ENCODE measurements at regions not wholly inside any gene's neighbourhood (a gene's known extent, or its start where the extent isn't known, plus 50 kb on each side); places are given as distances from the start of the nearest gene placed in this dataset.
"Not testable (repeated sequence)": the region's sequence is repeated elsewhere in the genome, so short reads cannot be mapped to it uniquely, and the experiment has no call there.

DNA sequence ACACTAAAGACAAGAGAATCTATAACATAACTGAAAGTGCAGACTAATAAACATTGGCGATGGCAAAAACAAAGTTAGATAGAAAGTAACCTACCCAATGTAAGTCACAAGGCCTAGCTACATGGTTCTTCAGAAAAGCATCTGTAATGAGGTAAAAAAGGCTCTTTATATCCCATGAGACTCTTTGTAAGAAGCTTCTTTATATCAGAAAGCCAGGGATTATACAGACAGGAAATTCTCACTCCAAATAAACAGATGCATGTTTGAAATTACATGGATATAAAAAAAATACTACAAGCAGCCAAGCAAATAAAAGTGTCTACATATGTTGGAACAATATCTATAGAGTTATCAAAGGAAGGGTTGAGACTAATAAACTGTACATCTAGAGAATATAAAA lies 284.9 kb upstream of the NRSN1 start:
- no peak overlapping the region for H3K4me3 ChIP-seq (ENCODE audit: low read length in 2 of 2)

DNA sequence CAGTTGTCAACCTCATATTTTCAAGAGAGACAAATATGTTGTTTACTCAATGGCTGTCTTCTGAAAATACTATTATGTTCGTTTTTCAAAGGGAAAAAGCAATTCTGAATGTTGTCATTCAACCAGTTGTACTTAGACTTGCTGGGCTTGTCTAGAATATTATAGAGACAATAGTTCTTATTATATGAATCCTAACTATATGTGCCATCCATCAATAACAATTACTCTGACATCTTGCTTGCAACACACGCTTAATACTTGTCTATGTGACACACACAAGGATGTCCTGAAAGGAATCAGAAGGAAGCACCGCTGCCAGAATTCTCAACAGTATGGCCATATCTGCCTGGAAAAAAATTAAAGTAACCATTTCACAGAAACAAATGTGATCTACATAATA lies 283.3 kb upstream of the NRSN1 start:
- H3K36me3 ChIP-seq (ENCODE audit: control insufficient read depth in 2 of 2, insufficient read depth in 2 of 2, low read length in 2 of 2), result no peaks in the 10 kb centered on the region
- no peaks in the 10 kb centered on the region for H3K4me1 ChIP-seq (ENCODE audit: control insufficient read depth in 2 of 2, insufficient read depth in 2 of 2, low read length in 2 of 2)
- H3K9me3 ChIP-seq (ENCODE audit: control insufficient read depth in 2 of 2, low read length in 2 of 2), result no peaks in the 10 kb centered on the region
- H3K9ac ChIP-seq (ENCODE audit: low read depth in 1 of 2, low read length in 2 of 2), result no peak overlapping the region
- no peak overlapping the region for H3K27ac ChIP-seq (ENCODE audit: low read depth in 2 of 2, low read length in 2 of 2)
- H3K4me3 ChIP-seq (ENCODE audit: low read length in 2 of 2), result no peak overlapping the region
- no peaks in the 10 kb centered on the region for H3K27me3 ChIP-seq (ENCODE audit: control insufficient read depth in 2 of 2, insufficient read depth in 2 of 2, low read length in 2 of 2)

More for the DNA sequence above, 284.9 kb upstream of the NRSN1 start:
- Histone ChIP-seq H3K9me3 (ENCODE audit: control insufficient read depth in 2 of 2, low read length in 2 of 2) (no peaks in the 10 kb centered on the region), H3K27ac (ENCODE audit: low read depth in 2 of 2, low read length in 2 of 2) (no peak overlapping the region), H3K9ac (ENCODE audit: low read depth in 1 of 2, low read length in 2 of 2) (no peak overlapping the region), H3K36me3 (ENCODE audit: control insufficient read depth in 2 of 2, insufficient read depth in 2 of 2, low read length in 2 of 2) (no peaks in the 10 kb centered on the region), H3K4me1 (ENCODE audit: control insufficient read depth in 2 of 2, insufficient read depth in 2 of 2, low read length in 2 of 2) (no peaks in the 10 kb centered on the region), H3K27me3 (ENCODE audit: control insufficient read depth in 2 of 2, insufficient read depth in 2 of 2, low read length in 2 of 2) (no peaks in the 10 kb centered on the region)

DNA sequence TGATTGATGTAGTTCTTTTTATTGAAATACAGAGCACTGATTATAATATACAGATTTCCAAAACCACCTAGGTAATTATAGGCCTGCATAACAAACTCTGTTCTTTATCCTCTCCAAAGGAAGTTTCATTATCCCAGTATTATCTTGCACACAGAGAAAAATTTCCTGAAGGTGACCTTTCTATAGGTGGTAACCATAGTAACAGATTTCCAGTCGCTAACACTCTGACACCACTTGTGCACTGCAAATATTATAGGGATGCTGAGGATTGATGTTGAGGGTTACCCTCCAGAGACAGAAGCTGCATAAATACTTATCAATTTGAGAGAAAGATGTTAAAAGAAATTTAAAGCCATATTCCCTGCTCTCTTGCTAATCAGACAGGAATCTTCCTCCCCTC lies 274.5 kb upstream of the NRSN1 start:
- Histone ChIP-seq H3K9me3 (ENCODE audit: control insufficient read depth in 2 of 2, low read length in 2 of 2) (no peaks in the 10 kb centered on the region), H3K27me3 (ENCODE audit: control insufficient read depth in 2 of 2, insufficient read depth in 2 of 2, low read length in 2 of 2) (no peaks in the 10 kb centered on the region), H3K27ac (ENCODE audit: low read depth in 2 of 2, low read length in 2 of 2) (no peak overlapping the region), H3K9ac (ENCODE audit: low read depth in 1 of 2, low read length in 2 of 2) (no peak overlapping the region), H3K4me3 (ENCODE audit: low read length in 2 of 2) (no peak overlapping the region), H3K4me1 (ENCODE audit: control insufficient read depth in 2 of 2, insufficient read depth in 2 of 2, low read length in 2 of 2) (no peaks in the 10 kb centered on the region), H3K36me3 (ENCODE audit: control insufficient read depth in 2 of 2, insufficient read depth in 2 of 2, low read length in 2 of 2) (no peaks in the 10 kb centered on the region)

DNA sequence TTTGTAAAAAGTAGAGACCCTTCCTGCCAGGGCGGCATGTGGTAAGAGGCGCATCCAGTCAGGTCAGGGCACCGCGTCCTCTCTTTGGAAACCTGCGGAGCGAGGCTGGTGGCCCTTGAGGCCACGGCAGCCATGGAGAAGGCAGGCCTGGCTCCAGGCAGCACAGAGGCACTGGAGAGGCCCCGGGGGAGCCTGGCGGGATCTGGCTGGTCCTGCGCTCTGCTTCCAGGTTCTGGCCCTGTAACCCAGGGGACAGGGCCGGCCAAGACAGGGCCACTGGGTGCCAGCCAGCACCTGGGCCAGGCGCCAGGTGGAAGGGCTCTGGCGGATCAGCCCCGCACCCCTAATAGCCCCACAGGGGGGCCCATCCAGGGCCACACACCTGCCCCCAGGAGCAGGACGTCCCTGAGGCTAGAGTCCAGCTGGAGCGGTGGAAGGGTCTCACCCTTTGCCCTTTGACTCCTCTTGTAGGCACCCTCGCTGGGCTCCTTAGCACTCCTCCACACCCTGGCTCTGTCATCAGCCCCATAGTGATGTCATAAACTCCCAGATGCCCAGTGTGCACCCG lies 272.4 kb upstream of the NRSN1 start:
- H3K27me3 ChIP-seq (ENCODE audit: control insufficient read depth in 2 of 2, insufficient read depth in 2 of 2, low read length in 2 of 2); H3K9ac ChIP-seq (ENCODE audit: low read depth in 1 of 2, low read length in 2 of 2); H3K9me3 ChIP-seq (ENCODE audit: control insufficient read depth in 2 of 2, low read length in 2 of 2); H3K4me1 ChIP-seq (ENCODE audit: control insufficient read depth in 2 of 2, insufficient read depth in 2 of 2, low read length in 2 of 2); H3K4me3 ChIP-seq (ENCODE audit: low read length in 2 of 2); H3K27ac ChIP-seq (ENCODE audit: low read depth in 2 of 2, low read length in 2 of 2); H3K36me3 ChIP-seq (ENCODE audit: control insufficient read depth in 2 of 2, insufficient read depth in 2 of 2, low read length in 2 of 2): not testable (repeated sequence)

DNA sequence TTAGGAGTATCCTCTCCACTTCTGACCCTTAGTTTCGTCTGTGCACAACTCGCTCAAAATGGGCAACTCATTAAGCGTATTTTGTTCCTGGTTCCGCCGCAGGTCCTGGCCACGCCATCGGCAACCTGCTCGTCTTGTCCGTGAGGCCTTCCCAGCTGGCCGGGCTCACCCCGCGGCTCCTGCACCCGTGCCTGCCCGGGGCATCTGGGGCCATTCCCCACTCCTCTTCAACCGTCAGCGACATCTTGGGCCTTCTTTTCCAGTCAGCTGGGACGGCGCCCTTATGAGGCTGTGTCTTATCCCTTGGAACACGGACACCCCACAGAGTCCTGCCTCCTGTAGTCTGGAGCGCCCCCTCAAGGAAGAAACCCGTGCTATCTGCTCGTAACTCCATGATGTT lies 271.9 kb upstream of the NRSN1 start:
- not testable (repeated sequence) for H3K9me3 ChIP-seq (ENCODE audit: control insufficient read depth in 2 of 2, low read length in 2 of 2); H3K4me3 ChIP-seq (ENCODE audit: low read length in 2 of 2); H3K27me3 ChIP-seq (ENCODE audit: control insufficient read depth in 2 of 2, insufficient read depth in 2 of 2, low read length in 2 of 2); H3K27ac ChIP-seq (ENCODE audit: low read depth in 2 of 2, low read length in 2 of 2); H3K4me1 ChIP-seq (ENCODE audit: control insufficient read depth in 2 of 2, insufficient read depth in 2 of 2, low read length in 2 of 2); H3K36me3 ChIP-seq (ENCODE audit: control insufficient read depth in 2 of 2, insufficient read depth in 2 of 2, low read length in 2 of 2); H3K9ac ChIP-seq (ENCODE audit: low read depth in 1 of 2, low read length in 2 of 2)

DNA sequence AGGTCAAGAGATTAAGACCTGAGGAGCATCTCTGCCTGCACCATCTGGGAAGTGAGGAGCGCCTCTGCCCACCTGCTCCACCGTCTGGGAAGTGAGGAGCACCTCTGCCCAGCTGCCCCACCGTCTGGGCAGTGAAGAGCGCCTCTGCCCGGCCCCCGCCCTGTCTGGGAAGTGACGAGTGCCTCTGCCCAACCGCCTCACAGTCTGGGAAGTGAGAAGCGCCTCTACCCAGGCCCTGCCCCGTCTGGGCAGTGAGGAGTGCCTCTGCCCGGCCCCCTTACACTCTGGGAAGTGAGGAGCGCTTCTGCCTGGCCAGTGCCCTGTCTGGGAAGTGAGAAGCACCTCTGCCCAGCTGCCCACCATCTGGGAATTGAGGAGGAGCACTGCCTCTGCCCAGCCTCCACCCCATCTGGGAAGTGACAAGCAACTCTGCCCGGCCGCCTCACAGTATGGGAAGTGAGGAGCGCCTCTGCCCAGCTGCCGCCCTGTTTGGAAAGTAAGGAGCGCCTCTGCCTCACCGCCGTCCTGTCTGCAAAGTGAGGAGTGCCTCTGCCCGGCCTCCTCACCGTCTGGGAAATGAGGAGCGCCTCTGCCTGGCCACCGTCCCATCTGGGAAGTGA lies 270.4 kb upstream of the NRSN1 start:
- no peaks in the 10 kb centered on the region for H3K27me3 ChIP-seq (ENCODE audit: control insufficient read depth in 2 of 2, insufficient read depth in 2 of 2, low read length in 2 of 2)
- no peak overlapping the region for H3K4me3 ChIP-seq (ENCODE audit: low read length in 2 of 2)
- H3K36me3 ChIP-seq (ENCODE audit: control insufficient read depth in 2 of 2, insufficient read depth in 2 of 2, low read length in 2 of 2), result no peaks in the 10 kb centered on the region
- H3K4me1 ChIP-seq (ENCODE audit: control insufficient read depth in 2 of 2, insufficient read depth in 2 of 2, low read length in 2 of 2), result no peaks in the 10 kb centered on the region
- no peaks in the 10 kb centered on the region for H3K9me3 ChIP-seq (ENCODE audit: control insufficient read depth in 2 of 2, low read length in 2 of 2)
- no peak overlapping the region for H3K27ac ChIP-seq (ENCODE audit: low read depth in 2 of 2, low read length in 2 of 2)
- no peak overlapping the region for H3K9ac ChIP-seq (ENCODE audit: low read depth in 1 of 2, low read length in 2 of 2)

DNA sequence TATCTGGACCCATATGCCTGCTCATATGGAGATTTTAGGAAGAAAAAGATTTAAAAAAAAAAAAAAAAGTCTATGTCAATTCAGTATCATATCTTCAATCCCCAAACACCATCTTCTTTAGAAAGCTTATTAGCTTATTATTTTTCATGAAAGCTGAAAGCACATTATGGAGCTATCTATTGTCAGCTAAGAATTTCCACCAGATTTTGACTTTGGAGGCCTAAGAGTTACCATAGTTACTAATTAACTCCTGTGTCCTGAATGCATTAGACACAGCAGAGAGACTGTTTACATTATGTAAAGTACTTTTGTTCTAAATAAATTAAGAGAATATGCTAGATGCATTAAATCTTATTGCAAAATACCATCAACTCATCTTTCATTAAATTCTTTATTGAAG lies 255.5 kb upstream of the NRSN1 start:
- Histone ChIP-seq H3K36me3 (ENCODE audit: control insufficient read depth in 2 of 2, insufficient read depth in 2 of 2, low read length in 2 of 2) (no peaks in the 10 kb centered on the region), H3K9ac (ENCODE audit: low read depth in 1 of 2, low read length in 2 of 2) (no peak overlapping the region), H3K4me1 (ENCODE audit: control insufficient read depth in 2 of 2, insufficient read depth in 2 of 2, low read length in 2 of 2) (no peaks in the 10 kb centered on the region), H3K9me3 (ENCODE audit: control insufficient read depth in 2 of 2, low read length in 2 of 2) (no peaks in the 10 kb centered on the region), H3K27me3 (ENCODE audit: control insufficient read depth in 2 of 2, insufficient read depth in 2 of 2, low read length in 2 of 2) (no peaks in the 10 kb centered on the region), H3K4me3 (ENCODE audit: low read length in 2 of 2) (no peak overlapping the region), H3K27ac (ENCODE audit: low read depth in 2 of 2, low read length in 2 of 2) (no peak overlapping the region)

DNA sequence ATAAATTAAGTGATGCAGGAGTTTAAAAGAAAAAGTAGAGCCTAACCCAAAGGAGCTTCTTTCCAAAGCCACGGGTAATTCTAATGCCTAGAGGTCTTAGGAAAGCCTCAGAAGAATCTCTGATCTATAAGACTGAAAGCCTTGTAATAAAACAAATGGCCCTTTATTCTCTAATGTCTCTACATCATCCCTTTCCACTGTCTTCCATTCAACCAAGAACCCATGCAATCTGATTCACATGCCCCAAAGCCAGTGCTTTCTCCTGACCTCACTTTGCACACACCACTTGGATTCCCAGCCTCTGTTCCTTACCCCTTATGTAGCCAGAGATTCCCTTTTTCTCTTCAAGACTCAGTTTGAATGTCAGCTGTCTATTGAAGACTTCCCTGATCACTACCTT lies 252.9 kb upstream of the NRSN1 start:
- H3K9ac ChIP-seq (ENCODE audit: low read depth in 1 of 2, low read length in 2 of 2), result no peak overlapping the region
- H3K9me3 ChIP-seq (ENCODE audit: control insufficient read depth in 2 of 2, low read length in 2 of 2), result no peaks in the 10 kb centered on the region
- H3K4me1 ChIP-seq (ENCODE audit: control insufficient read depth in 2 of 2, insufficient read depth in 2 of 2, low read length in 2 of 2), result no peaks in the 10 kb centered on the region
- no peaks in the 10 kb centered on the region for H3K27me3 ChIP-seq (ENCODE audit: control insufficient read depth in 2 of 2, insufficient read depth in 2 of 2, low read length in 2 of 2)
- H3K27ac ChIP-seq (ENCODE audit: low read depth in 2 of 2, low read length in 2 of 2), result no peak overlapping the region
- H3K4me3 ChIP-seq (ENCODE audit: low read length in 2 of 2), result no peak overlapping the region
- H3K36me3 ChIP-seq (ENCODE audit: control insufficient read depth in 2 of 2, insufficient read depth in 2 of 2, low read length in 2 of 2), result no peaks in the 10 kb centered on the region

DNA sequence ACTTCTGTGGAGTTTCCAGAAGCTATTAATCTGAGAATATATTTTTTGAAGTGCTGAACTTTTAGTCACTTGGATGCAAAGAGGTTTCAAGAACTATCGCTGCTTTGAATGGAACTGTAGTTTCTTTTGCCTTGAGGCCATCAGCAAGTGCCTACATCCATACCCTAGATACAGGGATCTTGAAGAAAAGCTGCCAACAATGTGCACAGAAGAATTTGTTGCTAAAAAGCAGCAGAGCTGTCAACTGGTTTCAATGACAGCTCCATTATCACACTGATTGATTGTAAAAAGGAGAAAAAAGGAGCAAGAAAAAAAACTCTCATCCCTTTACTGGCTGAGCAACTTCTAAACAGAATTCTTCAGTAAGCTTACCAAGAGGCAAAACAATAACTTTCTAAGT lies 251.0 kb upstream of the NRSN1 start:
- no peak overlapping the region for H3K27ac ChIP-seq (ENCODE audit: low read depth in 2 of 2, low read length in 2 of 2)
- no peaks in the 10 kb centered on the region for H3K9me3 ChIP-seq (ENCODE audit: control insufficient read depth in 2 of 2, low read length in 2 of 2)
- H3K4me3 ChIP-seq (ENCODE audit: low read length in 2 of 2), result no peak overlapping the region
- H3K27me3 ChIP-seq (ENCODE audit: control insufficient read depth in 2 of 2, insufficient read depth in 2 of 2, low read length in 2 of 2), result no peaks in the 10 kb centered on the region
- H3K36me3 ChIP-seq (ENCODE audit: control insufficient read depth in 2 of 2, insufficient read depth in 2 of 2, low read length in 2 of 2), result no peaks in the 10 kb centered on the region
- H3K9ac ChIP-seq (ENCODE audit: low read depth in 1 of 2, low read length in 2 of 2), result no peak overlapping the region
- H3K4me1 ChIP-seq (ENCODE audit: control insufficient read depth in 2 of 2, insufficient read depth in 2 of 2, low read length in 2 of 2), result no peaks in the 10 kb centered on the region

DNA sequence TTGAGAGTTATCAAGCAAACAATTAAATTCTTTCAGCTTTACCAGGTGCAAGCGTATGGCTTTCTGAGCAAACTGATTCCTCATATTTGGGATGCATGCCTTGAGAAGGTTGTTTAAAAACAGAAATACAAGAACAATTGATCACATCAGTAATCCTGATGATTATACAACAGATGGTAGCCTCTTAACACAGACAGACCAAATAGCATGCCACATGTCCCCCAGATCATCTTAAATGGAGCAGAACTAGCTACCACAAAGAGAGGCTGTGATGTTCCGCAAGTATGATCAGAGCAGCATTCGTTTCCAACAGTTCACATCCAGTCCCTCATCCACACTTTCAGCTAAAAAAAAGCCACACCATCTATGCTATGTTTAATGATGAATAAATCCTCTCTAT lies 246.2 kb upstream of the NRSN1 start:
- Histone ChIP-seq H3K4me1 (ENCODE audit: control insufficient read depth in 2 of 2, insufficient read depth in 2 of 2, low read length in 2 of 2) (no peaks in the 10 kb centered on the region), H3K36me3 (ENCODE audit: control insufficient read depth in 2 of 2, insufficient read depth in 2 of 2, low read length in 2 of 2) (no peaks in the 10 kb centered on the region), H3K27ac (ENCODE audit: low read depth in 2 of 2, low read length in 2 of 2) (no peak overlapping the region), H3K4me3 (ENCODE audit: low read length in 2 of 2) (no peak overlapping the region), H3K27me3 (ENCODE audit: control insufficient read depth in 2 of 2, insufficient read depth in 2 of 2, low read length in 2 of 2) (no peaks in the 10 kb centered on the region), H3K9me3 (ENCODE audit: control insufficient read depth in 2 of 2, low read length in 2 of 2) (no peaks in the 10 kb centered on the region), H3K9ac (ENCODE audit: low read depth in 1 of 2, low read length in 2 of 2) (no peak overlapping the region)
